ENCODE measurements at regions not wholly inside any gene's neighbourhood (a gene's known extent, or its start where the extent isn't known, plus 50 kb on each side); places are given as distances from the start of the nearest gene placed in this dataset.

GRCh38 chr2:146128216-146128615 lies 1608.3 kb upstream of the ZEB2 start:
- H4K20me1 ChIP-seq (ENCODE audit: control insufficient read depth, insufficient read depth, insufficient read length) = no peaks in the 10 kb centered on the region
- no peak overlapping the region for H2BK12ac ChIP-seq (ENCODE audit: insufficient read length, low read depth, low read length)
- Mint-ChIP-seq H3K27me3 (ENCODE audit: low read depth) (no peaks in the 10 kb centered on the region), H3K9me3 (peaks cover 0 to 3% of the 10 kb centered on the region in 2 experiments; a peak in 2 of 5 replicates), H3K36me3 (ENCODE audit: insufficient read depth in 1 of 3, low read depth in 3 of 3) (peaks cover 0 to 6% (median 4%) of the 10 kb centered on the region in 3 experiments; a peak in 4 of 7 replicates), H3K4me1 (peaks cover 3 to 5% of the 10 kb centered on the region in 2 experiments; a peak in 3 of 4 replicates), H3K4me3 (no peak overlapping the region), H3K27ac (no peak overlapping the region)
- no peaks in the 10 kb centered on the region for H3K4me1 ChIP-seq (ENCODE audit: insufficient read depth, low read length)
- no peaks in the 10 kb centered on the region for H3K27me3 ChIP-seq (ENCODE audit: insufficient read depth, low read length)
- no peak overlapping the region for H3K4me2 ChIP-seq (ENCODE audit: insufficient read depth, insufficient read length, low read length)
- no peak overlapping the region for H4K5ac ChIP-seq (ENCODE audit: insufficient read length, low read depth, low read length)
- no peak overlapping the region for H2BK20ac ChIP-seq (ENCODE audit: low read depth, low read length, poor library complexity, severe bottlenecking)
- WGBS (ENCODE audit: extremely low coverage, insufficient read length, low lambda C conversion rate) = no CpG with 5 or more reads among the region's 3 CpGs
- H3K9me3 ChIP-seq (ENCODE audit: control insufficient read depth, low read depth, low read length) = no peaks in the 10 kb centered on the region
- no peak overlapping the region for H3K23ac ChIP-seq (ENCODE audit: insufficient read length, low read depth, low read length)
- no peak overlapping the region for H2BK15ac ChIP-seq (ENCODE audit: low read depth, low read length)
- H3K56ac ChIP-seq (ENCODE audit: insufficient read length, low read depth, low read length) = no peak overlapping the region
- no peak overlapping the region for H3K9ac ChIP-seq (ENCODE audit: extremely low read depth, insufficient read length, low read length)
- H3K4ac ChIP-seq (ENCODE audit: low read depth, low read length) = no peak overlapping the region
- H2AK5ac ChIP-seq (ENCODE audit: insufficient read length, low read length) = no peak overlapping the region
- H3T11ph ChIP-seq (ENCODE audit: low read length) = no peak overlapping the region
- no peak overlapping the region for H2BK120ac ChIP-seq (ENCODE audit: low read depth, low read length, poor library complexity, severe bottlenecking)
- no peak for DNase-seq
- no peak overlapping the region for H3K18ac ChIP-seq (ENCODE audit: insufficient read length, low read depth, low read length)
- H3K79me2 ChIP-seq (ENCODE audit: insufficient read depth, low read length) = no peaks in the 10 kb centered on the region
- H3K23me2 ChIP-seq (ENCODE audit: insufficient read length, low read depth, low read length, poor library complexity, severe bottlenecking) = no peaks in the 10 kb centered on the region
- no peak overlapping the region for H4K8ac ChIP-seq (replicated peaks; ENCODE audit: insufficient read length, low read depth, low read length)
- H2AFZ ChIP-seq (ENCODE audit: low read length) = no peak overlapping the region
- H4K91ac ChIP-seq (ENCODE audit: insufficient read length, low read depth, low read length) = no peak overlapping the region
- TF ChIP-seq CTCF (conservative IDR thresholded peaks at IDR 0.05) = no peak
- H3K14ac ChIP-seq (ENCODE audit: insufficient read depth, low read length) = no peak overlapping the region
- H3K27ac ChIP-seq (ENCODE audit: insufficient read length, low read depth, low read length) = no peak overlapping the region
- H2BK5ac ChIP-seq (ENCODE audit: insufficient read length, low read length) = no peak overlapping the region
- no peaks in the 10 kb centered on the region for H3K79me1 ChIP-seq (ENCODE audit: insufficient read depth, low read depth, low read length, poor library complexity, severe bottlenecking)
